HEK293 (cell line): ENCODE measurements at regions not wholly inside any gene's neighbourhood (a gene's known extent, or its start where the extent isn't known, plus 50 kb on each side); places are given as distances from the start of the nearest gene placed in this dataset.

Source experiments
- CTCF ChIA-PET: fragments of 350-600 bp; formaldehyde crosslinking; extraction: SDS; loops from one replicate; lab custom pipeline; 2021; ENCODE audit warnings: antibody characterized with exemption; lab: Yijun Ruan, JAX
- POLR2A ChIA-PET: fragments of 300-600 bp; formaldehyde crosslinking; extraction: SDS; loops from one replicate; lab custom pipeline; 2020; ENCODE audit warnings: antibody characterized with exemption, inconsistent platforms; lab: Yijun Ruan, JAX
- H3K27ac ChIP-seq: fragments of 200-500 bp; sonication (Bioruptor generic); 2 replicates; pipeline ENCODE4 v1.5.1; 2014; ENCODE audit warnings: low read depth, low read length, control low read depth, inconsistent platforms; ENCODE audit errors: extremely low read depth
- H3K36me3 ChIP-seq, 2 experiments: fragments of 200-500 bp in 1 of 2; sonication (Bioruptor generic) in 1 of 2; 1 replicate in 1 of 2; 2 replicates in 1 of 2; pipeline ENCODE4 v1.5.1; 2014 to 2017; ENCODE audit warnings: inconsistent platforms in 2 of 2, low read length in 2 of 2; ENCODE audit not compliant: control insufficient read depth in 2 of 2, insufficient read depth in 1 of 2
- H3K4me1 ChIP-seq: fragments of 200-500 bp; sonication (Bioruptor generic); 2 replicates; pipeline ENCODE4 v1.5.1; 2014; ENCODE audit warnings: mild to moderate bottlenecking, low read length, inconsistent platforms; ENCODE audit not compliant: control insufficient read depth, insufficient read depth
- H3K4me3 ChIP-seq: 2 replicates; pipeline ENCODE4 v1.5.1; 2011; ENCODE audit warnings: low read depth, mild to moderate bottlenecking, control low read depth, low read length, moderate library complexity
- H3K9me3 ChIP-seq: fragments of 200-500 bp; sonication (Bioruptor generic); 2 replicates; pipeline ENCODE4 v1.5.1; 2014; ENCODE audit warnings: low read depth, low read length, inconsistent platforms; ENCODE audit not compliant: control insufficient read depth, insufficient read depth
- ATF2 ChIP-seq: fragments of 450-650 bp; formaldehyde crosslinking; IDR thresholded peaks from 2 replicates; pipeline ENCODE4 v1.5.1; 2016; ENCODE audit warnings: missing biosample characterization, missing genetic modification characterization, low read depth
- HOXA7 ChIP-seq: sonication (generic); formaldehyde crosslinking; IDR thresholded peaks from 2 replicates; pipeline ENCODE4 v1.8.1; 2022; ENCODE audit warnings: missing genetic modification reagents, borderline replicate concordance
- KLF1 ChIP-seq: fragments of 450-650 bp; formaldehyde crosslinking; IDR thresholded peaks from 2 replicates; pipeline ENCODE4 v1.5.1; 2016; ENCODE audit warnings: missing biosample characterization, missing genetic modification characterization
- KLF16 ChIP-seq: fragments of 450-650 bp; formaldehyde crosslinking; IDR thresholded peaks from 2 replicates; pipeline ENCODE4 v1.5.1; 2017; ENCODE audit warnings: missing biosample characterization, missing genetic modification characterization
- KLF8 ChIP-seq: fragments of 450-650 bp; formaldehyde crosslinking; IDR thresholded peaks from 2 replicates; pipeline ENCODE4 v1.5.1; 2016; ENCODE audit warnings: missing biosample characterization, missing genetic modification characterization
- KLF9 ChIP-seq: fragments of 450-650 bp; formaldehyde crosslinking; IDR thresholded peaks from 2 replicates; pipeline ENCODE4 v1.5.1; 2016; ENCODE audit warnings: missing biosample characterization, missing genetic modification characterization, low read depth
- MYNN ChIP-seq: fragments of 450-650 bp; formaldehyde crosslinking; IDR thresholded peaks from 2 replicates; pipeline ENCODE4 v1.5.1; 2016; ENCODE audit warnings: missing biosample characterization, missing genetic modification characterization, borderline replicate concordance
- PRDM6 ChIP-seq: fragments of 450-650 bp; formaldehyde crosslinking; IDR thresholded peaks from 2 replicates; pipeline ENCODE4 v1.5.1; 2017; ENCODE audit warnings: missing biosample characterization, missing genetic modification characterization
- ZNF169 ChIP-seq: fragments of 450-650 bp; formaldehyde crosslinking; IDR thresholded peaks from 2 replicates; pipeline ENCODE4 v1.5.1; 2016; ENCODE audit warnings: missing biosample characterization, missing genetic modification characterization
- ZNF174 ChIP-seq: fragments of 450-650 bp; formaldehyde crosslinking; IDR thresholded peaks from 2 replicates; pipeline ENCODE4 v1.5.0; 2017; ENCODE audit warnings: missing biosample characterization, mild to moderate bottlenecking, missing genetic modification characterization
- ZNF239 ChIP-seq: fragments of 450-650 bp; formaldehyde crosslinking; IDR thresholded peaks from 2 replicates; pipeline ENCODE4 v1.5.1; 2016; ENCODE audit warnings: missing biosample characterization, missing genetic modification characterization
- ZNF354C ChIP-seq: fragments of 450-650 bp; formaldehyde crosslinking; IDR thresholded peaks from 2 replicates; pipeline ENCODE4 v1.5.1; 2016; ENCODE audit warnings: missing biosample characterization, missing genetic modification characterization, low read depth, borderline replicate concordance
- ZNF398 ChIP-seq: fragments of 450-650 bp; formaldehyde crosslinking; IDR thresholded peaks from 2 replicates; pipeline ENCODE4 v1.5.1; 2017; ENCODE audit warnings: missing biosample characterization, missing genetic modification characterization
- ZNF404 ChIP-seq: fragments of 450-650 bp; formaldehyde crosslinking; IDR thresholded peaks from 2 replicates; pipeline ENCODE4 v1.5.1; 2017; ENCODE audit warnings: missing biosample characterization, missing genetic modification characterization
- ZNF518A ChIP-seq: fragments of 450-650 bp; formaldehyde crosslinking; conservative IDR thresholded peaks from 2 replicates; pipeline ENCODE4 v1.5.1; 2016; ENCODE audit warnings: low read depth, missing biosample characterization, missing genetic modification characterization
- ZNF624 ChIP-seq: fragments of 450-650 bp; formaldehyde crosslinking; IDR thresholded peaks from 2 replicates; pipeline ENCODE4 v1.5.1; 2017; ENCODE audit warnings: missing biosample characterization, missing genetic modification characterization
- ZNF626 ChIP-seq: fragments of 450-650 bp; sonication (Bioruptor Pico); formaldehyde crosslinking; IDR thresholded peaks from 2 replicates; pipeline ENCODE4 v1.5.1; 2018; ENCODE audit warnings: missing biosample characterization, missing genetic modification characterization, inconsistent platforms
- ZSCAN30 ChIP-seq: fragments of 450-650 bp; IDR thresholded peaks from 2 replicates; pipeline ENCODE4 v1.5.1; 2018; ENCODE audit warnings: missing biosample characterization, mild to moderate bottlenecking, missing genetic modification characterization, moderate library complexity
- TF ChIP-seq, protein P1 (sequence below): fragments of 450-650 bp; formaldehyde crosslinking; IDR thresholded peaks from 2 replicates; pipeline ENCODE4 v1.5.1; 2016; ENCODE audit warnings: missing biosample characterization, missing genetic modification characterization

DNA sequence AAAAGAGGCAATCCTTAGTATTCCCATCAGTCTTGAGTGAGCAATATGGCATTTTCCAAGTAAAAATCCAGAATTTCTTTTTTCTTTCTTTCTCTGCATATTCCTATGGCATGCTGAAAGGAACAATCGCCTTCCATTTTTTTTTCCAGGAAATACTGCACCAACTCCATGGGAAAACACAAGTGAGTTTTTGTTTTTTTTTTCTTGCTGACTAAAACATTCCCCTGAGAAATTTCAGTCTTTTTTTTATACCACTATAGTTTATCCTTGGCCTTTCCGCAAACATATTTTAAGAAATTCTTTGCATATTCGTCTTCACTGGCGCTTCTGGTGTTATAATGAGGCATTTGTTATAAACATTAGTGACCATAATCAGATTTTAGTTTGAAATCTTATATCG, 429.6 kb upstream of the MDFIC2 start:
- Histone ChIP-seq H3K9me3 (no peaks in the 10 kb centered on the region), H3K27ac (no peak overlapping the region), H3K4me3 (no peak overlapping the region), H3K36me3 (no peaks in the 10 kb centered on the region), H3K4me1 (no peaks in the 10 kb centered on the region)
- TF ChIP-seq, protein P1, sequence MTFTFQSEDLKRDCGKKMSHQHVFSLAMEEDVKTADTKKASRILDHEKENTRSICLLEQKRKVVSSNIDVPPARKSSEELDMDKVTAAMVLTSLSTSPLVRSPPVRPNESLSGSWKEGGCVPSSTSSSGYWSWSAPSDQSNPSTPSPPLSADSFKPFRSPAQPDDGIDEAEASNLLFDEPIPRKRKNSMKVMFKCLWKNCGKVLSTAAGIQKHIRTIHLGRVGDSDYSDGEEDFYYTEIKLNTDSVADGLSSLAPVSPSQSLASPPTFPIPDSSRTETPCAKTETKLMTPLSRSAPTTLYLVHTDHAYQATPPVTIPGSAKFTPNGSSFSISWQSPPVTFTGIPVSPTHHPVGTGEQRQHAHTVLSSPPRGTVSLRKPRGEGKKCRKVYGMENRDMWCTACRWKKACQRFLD, result no peak
- no peak for TF ChIP-seq ZNF404
- no peak for TF ChIP-seq MYNN
- no peak for TF ChIP-seq ZNF354C (tag by site-specific recombination)
- no peak for TF ChIP-seq KLF9
- TF ChIP-seq ZNF626 (tag by site-specific recombination), result no peak
- no peak for TF ChIP-seq KLF1 (tag by site-specific recombination)
- no peak for TF ChIP-seq PRDM6 (tag by site-specific recombination)
- TF ChIP-seq ZNF174, result no peak
- TF ChIP-seq ZNF518A (tag by site-specific recombination), result no peak
- no peak for TF ChIP-seq HOXA7 (CRISPR knock-in tag)
- TF ChIP-seq ZNF239 (tag by site-specific recombination), result no peak
- no peak for TF ChIP-seq ATF2 (tag by site-specific recombination)
- TF ChIP-seq ZNF624 (tag by site-specific recombination), result no peak
- TF ChIP-seq KLF16 (tag by site-specific recombination), result no peak
- TF ChIP-seq ZNF169 (tag by site-specific recombination), result no peak
- TF ChIP-seq ZNF398 (tag by site-specific recombination), result no peak
- no peak for TF ChIP-seq ZSCAN30 (tag by site-specific recombination)
- TF ChIP-seq KLF8, result no peak
- POLR2A ChIA-PET, result no interaction called here
- CTCF ChIA-PET, result no interaction called here
